ENCODE measurements at regions not wholly inside any gene's neighbourhood (a gene's known extent, or its start where the extent isn't known, plus 50 kb on each side); places are given as distances from the start of the nearest gene placed in this dataset.

DNA sequence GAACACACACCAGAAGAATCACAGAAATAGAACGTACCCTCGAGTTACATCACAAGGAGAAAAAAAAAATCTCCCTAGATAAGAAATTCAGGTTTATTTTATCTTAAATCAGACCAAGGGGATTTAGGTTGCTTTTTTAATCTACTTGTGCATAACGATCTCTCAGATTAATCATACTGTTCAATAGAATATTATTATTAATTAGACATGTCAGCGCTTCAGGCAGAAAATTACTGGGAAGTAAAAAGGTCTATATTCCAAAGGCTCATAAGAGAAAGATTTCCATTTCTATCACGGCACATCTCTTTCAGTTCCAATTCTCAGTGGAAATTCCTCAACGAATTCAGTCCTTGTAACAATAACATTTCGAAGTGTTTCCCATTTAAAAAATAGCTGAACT, 77.7 kb upstream of the PSMD7 start:
- FAIRE-seq = no peak
- TF ChIP-seq, protein P1, sequence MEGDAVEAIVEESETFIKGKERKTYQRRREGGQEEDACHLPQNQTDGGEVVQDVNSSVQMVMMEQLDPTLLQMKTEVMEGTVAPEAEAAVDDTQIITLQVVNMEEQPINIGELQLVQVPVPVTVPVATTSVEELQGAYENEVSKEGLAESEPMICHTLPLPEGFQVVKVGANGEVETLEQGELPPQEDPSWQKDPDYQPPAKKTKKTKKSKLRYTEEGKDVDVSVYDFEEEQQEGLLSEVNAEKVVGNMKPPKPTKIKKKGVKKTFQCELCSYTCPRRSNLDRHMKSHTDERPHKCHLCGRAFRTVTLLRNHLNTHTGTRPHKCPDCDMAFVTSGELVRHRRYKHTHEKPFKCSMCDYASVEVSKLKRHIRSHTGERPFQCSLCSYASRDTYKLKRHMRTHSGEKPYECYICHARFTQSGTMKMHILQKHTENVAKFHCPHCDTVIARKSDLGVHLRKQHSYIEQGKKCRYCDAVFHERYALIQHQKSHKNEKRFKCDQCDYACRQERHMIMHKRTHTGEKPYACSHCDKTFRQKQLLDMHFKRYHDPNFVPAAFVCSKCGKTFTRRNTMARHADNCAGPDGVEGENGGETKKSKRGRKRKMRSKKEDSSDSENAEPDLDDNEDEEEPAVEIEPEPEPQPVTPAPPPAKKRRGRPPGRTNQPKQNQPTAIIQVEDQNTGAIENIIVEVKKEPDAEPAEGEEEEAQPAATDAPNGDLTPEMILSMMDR (IDR thresholded peaks at IDR 0.05; ENCODE audit: insufficient read depth, missing control alignments) = no peak
- DNase-seq (ENCODE audit: insufficient read length, low spot score) = no peak

DNA sequence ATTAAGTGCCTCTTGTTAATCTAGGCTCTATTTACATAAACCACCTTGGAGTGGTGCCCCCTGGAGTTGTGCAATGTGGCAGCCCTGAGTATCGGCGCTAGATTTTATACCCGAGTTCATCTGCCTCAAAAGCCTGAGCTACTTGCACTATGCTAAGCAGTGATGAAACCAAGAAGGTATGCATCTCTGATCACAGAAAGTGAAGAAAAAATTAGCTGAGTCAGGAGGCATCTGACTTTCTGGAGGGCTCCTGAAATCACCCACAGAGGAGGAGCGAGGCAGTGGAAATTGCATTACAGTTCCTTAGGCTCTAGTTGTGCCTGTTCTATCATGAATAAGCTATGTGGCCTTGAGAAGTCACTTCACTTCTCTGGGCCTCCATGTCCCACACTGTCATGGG, 80.3 kb upstream of the PSMD7 start:
- no peak for DNase-seq (ENCODE audit: insufficient read length, low spot score)
- TF ChIP-seq, protein P1 (IDR thresholded peaks at IDR 0.05; ENCODE audit: insufficient read depth, missing control alignments) = no peak
- FAIRE-seq = no peak

DNA sequence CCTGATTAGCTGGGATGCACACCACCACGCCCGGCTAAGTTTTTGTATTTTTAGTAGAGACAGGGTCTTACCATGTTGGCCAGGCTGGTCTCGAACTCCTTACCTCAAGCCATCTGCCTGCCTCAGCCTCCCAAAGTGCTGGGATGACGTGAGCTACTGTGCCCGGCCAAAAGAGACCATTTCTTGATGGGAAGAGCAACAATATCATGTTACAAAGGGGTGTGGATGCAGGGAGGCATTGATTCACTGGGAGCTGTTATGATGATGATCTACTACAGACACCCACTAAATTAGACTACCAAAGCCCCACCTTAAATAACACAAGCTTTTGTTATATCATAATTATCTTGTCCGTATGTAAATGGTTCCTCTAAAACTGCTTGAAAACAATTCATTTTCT, 81.4 kb upstream of the PSMD7 start:
- no peak for DNase-seq (ENCODE audit: insufficient read length, low spot score)
- no peak for FAIRE-seq
- TF ChIP-seq, protein P1 (IDR thresholded peaks at IDR 0.05; ENCODE audit: insufficient read depth, missing control alignments) = no peak

DNA sequence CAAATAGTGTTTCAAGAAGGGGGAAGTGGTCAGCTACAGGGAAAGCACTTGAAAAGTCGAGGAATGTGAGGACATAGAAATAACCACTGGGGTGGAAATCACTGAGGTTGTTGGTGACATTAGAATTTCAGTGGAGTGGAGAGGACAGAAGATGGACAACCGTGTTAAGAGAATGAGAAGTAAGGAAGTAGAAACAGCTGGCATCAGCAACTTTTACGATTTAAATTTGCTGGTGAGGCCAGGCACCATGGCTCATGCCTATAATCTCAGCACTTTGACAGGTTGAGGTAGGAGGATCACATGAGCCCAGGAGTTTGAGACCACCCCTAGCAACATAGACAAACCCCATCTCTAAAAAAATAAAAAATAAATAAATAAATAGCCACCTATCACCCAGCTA, 83.2 kb upstream of the PSMD7 start:
- DNase-seq (ENCODE audit: insufficient read length, low spot score) (no peak), FAIRE-seq (no peak)
- TF ChIP-seq, protein P1 (IDR thresholded peaks at IDR 0.05; ENCODE audit: insufficient read depth, missing control alignments) = no peak

DNA sequence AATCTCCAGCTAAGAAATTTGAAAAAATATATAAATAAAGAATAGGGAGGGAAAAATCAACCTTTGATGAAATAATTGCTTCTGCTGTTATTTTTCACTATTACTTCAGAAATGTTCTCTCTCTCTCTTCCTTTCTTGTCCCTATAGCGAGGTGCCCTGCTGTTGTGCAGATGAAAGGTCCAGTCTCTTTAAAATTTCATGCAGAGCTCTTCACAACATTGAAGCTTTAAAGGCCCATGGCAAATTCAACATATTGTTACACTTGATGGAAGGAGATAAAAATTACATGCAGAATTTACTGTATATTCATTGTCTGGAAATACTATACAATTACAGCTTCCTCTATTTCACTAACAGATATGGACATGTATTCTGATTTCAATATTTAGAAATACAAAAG, 86.4 kb upstream of the PSMD7 start:
- no peak for FAIRE-seq

DNA sequence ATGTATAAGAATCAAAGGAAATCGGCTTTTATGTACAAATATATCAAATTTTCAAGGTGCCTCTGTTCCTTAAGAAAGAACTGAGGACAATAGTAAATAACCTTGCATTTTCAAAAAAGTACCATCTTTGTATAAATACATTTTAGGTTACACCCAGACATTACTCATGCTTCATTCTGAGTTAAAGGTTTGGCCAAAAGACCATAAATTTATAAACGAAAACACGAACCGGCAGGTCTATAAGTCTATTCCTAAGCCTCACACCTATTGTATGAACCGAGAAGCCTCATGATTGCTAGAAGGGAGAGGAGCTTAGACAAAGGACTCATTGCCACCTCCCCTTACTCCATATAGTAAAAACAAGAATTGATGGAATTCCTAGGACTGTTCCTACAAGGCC, 94.6 kb upstream of the PSMD7 start:
- TF ChIP-seq, protein P1 (IDR thresholded peaks at IDR 0.05; ENCODE audit: insufficient read depth, missing control alignments) = no peak
- FAIRE-seq = no peak

More for the DNA sequence above, 86.4 kb upstream of the PSMD7 start:
- TF ChIP-seq, protein P1 (IDR thresholded peaks at IDR 0.05; ENCODE audit: insufficient read depth, missing control alignments) = no peak
- no peak for DNase-seq (ENCODE audit: insufficient read length, low spot score)

DNA sequence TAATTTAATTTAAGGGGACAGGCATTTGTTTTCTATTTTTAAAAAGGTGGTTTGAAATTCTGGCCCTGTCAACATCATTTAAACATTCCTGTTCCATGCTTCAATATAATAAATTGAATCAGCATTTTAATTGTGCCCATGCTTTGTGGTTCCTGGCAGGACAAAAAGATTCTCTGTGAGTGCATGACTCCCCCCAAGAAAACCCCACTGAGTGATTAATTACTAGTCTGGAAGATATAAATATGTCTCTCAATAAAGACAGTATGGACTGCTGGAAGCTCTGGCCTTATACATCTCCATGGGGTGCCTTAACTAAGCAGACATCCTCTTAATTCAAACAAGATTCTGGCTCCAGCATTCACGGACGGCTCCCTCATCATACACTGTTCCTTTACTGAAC, 95.0 kb upstream of the PSMD7 start:
- FAIRE-seq (no peak), DNase-seq (ENCODE audit: insufficient read length, low spot score) (no peak)
- TF ChIP-seq, protein P1 (IDR thresholded peaks at IDR 0.05; ENCODE audit: insufficient read depth, missing control alignments) = no peak

More for the DNA sequence above, 94.6 kb upstream of the PSMD7 start:
- DNase-seq (ENCODE audit: insufficient read length, low spot score) = no peak
